Suprapubic skin (tissue), 4 donors: ENCODE measurements at regions not wholly inside any gene's neighbourhood (a gene's known extent, or its start where the extent isn't known, plus 50 kb on each side); places are given as distances from the start of the nearest gene placed in this dataset.

Source experiments
- EP300 ChIP-seq: sonication (generic); formaldehyde crosslinking; IDR thresholded peaks from one replicate; pipeline ENCODE4 v1.6.1; 2017; ENCODE audit warnings: antibody characterized with exemption
- POLR2A ChIP-seq, 2 donors: fragments of 450-650 bp; IDR thresholded peaks; one replicate each; pipeline ENCODE4 v1.6.1; 2017; ENCODE audit warnings: antibody characterized with exemption in 2 of 2, mild to moderate bottlenecking in 2 of 2, moderate library complexity in 2 of 2
- POLR2AphosphoS5 ChIP-seq, 3 donors: sonication (generic); formaldehyde crosslinking; IDR thresholded peaks; one replicate each; pipeline ENCODE4 v1.6.1; 2017; ENCODE audit warnings: antibody characterized with exemption in 3 of 3
- TF ChIP-seq, protein P1 (sequence below), 2 donors: fragments of 200-600 bp in 1 of 2; fragments of 450-650 bp in 1 of 2; sonication (generic) in 1 of 2; IDR thresholded peaks; one replicate each; pipeline ENCODE4 v1.5.1; 2016 to 2019; ENCODE audit warnings: antibody characterized with exemption in 2 of 2, mild to moderate bottlenecking in 1 of 2, moderate library complexity in 1 of 2

DNA sequence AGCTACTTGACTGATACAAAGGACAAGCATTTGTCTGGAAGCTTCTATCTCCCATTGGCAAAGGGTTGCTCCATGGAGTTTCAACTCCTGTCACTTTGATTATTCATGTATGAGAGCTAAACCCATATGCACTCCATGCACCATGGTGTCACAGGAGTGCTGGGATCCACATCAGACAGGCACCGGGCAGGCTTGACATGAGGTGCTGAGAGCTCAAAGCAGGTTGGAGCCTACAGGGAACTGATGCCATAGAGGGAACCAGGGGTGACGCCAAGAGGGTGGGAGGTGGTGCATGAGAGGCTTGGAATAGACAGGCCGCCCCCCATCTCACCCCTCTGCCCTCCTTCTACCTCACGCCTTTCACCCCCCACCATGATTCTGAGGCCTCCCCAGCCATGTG lies 199.8 kb upstream of the CCDC68 start:
- TF ChIP-seq, protein P1, sequence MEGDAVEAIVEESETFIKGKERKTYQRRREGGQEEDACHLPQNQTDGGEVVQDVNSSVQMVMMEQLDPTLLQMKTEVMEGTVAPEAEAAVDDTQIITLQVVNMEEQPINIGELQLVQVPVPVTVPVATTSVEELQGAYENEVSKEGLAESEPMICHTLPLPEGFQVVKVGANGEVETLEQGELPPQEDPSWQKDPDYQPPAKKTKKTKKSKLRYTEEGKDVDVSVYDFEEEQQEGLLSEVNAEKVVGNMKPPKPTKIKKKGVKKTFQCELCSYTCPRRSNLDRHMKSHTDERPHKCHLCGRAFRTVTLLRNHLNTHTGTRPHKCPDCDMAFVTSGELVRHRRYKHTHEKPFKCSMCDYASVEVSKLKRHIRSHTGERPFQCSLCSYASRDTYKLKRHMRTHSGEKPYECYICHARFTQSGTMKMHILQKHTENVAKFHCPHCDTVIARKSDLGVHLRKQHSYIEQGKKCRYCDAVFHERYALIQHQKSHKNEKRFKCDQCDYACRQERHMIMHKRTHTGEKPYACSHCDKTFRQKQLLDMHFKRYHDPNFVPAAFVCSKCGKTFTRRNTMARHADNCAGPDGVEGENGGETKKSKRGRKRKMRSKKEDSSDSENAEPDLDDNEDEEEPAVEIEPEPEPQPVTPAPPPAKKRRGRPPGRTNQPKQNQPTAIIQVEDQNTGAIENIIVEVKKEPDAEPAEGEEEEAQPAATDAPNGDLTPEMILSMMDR (IDR thresholded peaks at IDR 0.05) = no peak
- TF ChIP-seq POLR2AphosphoS5 (IDR thresholded peaks at IDR 0.05) (no peak), EP300 (no peak), POLR2A (IDR thresholded peaks at IDR 0.05) (no peak)
